ENCODE measurements at regions not wholly inside any gene's neighbourhood (a gene's known extent, or its start where the extent isn't known, plus 50 kb on each side); places are given as distances from the start of the nearest gene placed in this dataset.

GRCh38 chr10:3619241-3619640 is 165.8 kb downstream of the KLF6 start:
- no peak for DNase-seq (ENCODE audit: insufficient read length, low spot score)
- no peak for FAIRE-seq
- TF ChIP-seq CTCF (IDR thresholded peaks at IDR 0.05; ENCODE audit: insufficient read depth, missing control alignments): no peak

DNA sequence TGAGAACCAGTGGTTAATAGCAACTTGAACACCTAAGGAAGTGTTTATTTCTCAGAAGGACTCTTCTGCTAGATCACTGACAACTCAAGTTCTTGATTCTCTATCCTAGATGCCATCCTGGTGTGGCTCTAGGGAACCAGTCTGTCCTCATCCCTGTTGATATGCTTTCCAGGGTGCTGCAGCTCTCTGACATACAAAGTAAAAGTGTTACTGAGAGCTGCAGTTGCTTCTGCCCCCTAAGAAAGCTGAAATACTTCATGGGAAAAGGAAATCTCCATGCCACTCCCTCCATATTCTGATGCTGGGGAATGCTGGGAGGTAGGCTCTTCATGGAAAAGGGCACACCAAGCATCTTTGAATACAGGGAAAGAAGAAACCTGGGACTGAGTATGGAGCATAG is 168.1 kb downstream of the KLF6 start:
- TF ChIP-seq CTCF (IDR thresholded peaks at IDR 0.05; ENCODE audit: insufficient read depth, missing control alignments): no peak
- no peak for DNase-seq (ENCODE audit: insufficient read length, low spot score)
- FAIRE-seq: no peak

DNA sequence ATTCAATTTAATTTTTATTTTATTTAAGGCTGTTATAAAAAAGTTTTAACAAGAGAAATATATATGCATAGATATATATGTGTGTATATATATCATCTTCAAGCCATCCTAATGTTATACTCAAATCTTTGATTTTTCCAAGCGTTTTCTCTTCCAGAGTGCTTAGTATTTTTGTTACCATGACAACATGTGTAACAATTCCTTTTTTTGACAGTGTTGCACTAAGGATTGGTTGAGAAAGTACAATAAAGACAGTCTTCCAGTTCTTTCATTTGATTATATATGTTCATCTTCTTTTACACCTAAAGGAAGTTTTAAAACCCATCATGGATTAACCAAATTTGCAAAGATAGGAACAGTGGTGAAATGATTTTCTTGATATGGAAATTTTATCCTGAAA is 171.7 kb downstream of the KLF6 start:
- TF ChIP-seq CTCF (IDR thresholded peaks at IDR 0.05; ENCODE audit: insufficient read depth, missing control alignments): no peak
- DNase-seq (ENCODE audit: insufficient read length, low spot score) (no peak), FAIRE-seq (no peak)

GRCh38 chr10:3612183-3613001 is 172.6 kb downstream of the KLF6 start:
- no peak for DNase-seq (ENCODE audit: insufficient read length, low spot score)
- TF ChIP-seq CTCF (IDR thresholded peaks at IDR 0.05; ENCODE audit: insufficient read depth, missing control alignments): no peak
- FAIRE-seq: no peak

DNA sequence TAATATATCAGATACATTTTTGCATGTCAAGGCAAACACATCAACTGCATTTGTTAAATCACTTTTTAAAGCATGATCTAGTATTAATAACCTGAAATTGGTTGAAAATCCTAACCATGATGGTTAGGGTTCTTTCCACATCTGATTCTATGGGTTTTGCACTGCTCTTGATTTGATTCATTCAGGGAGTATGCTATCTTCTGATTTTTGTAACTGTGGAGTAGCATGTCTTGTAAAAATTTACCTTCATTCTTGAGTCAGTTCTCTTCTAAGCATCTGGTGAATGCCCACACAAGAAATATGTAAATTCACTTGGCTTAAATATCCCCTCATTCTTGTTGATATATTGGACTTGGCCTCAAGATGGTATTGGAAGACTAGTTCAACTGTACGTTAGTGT is 178.7 kb downstream of the KLF6 start:
- DNase-seq (ENCODE audit: insufficient read length, low spot score): no peak
- no peak for TF ChIP-seq CTCF (IDR thresholded peaks at IDR 0.05; ENCODE audit: insufficient read depth, missing control alignments)
- FAIRE-seq: no peak

DNA sequence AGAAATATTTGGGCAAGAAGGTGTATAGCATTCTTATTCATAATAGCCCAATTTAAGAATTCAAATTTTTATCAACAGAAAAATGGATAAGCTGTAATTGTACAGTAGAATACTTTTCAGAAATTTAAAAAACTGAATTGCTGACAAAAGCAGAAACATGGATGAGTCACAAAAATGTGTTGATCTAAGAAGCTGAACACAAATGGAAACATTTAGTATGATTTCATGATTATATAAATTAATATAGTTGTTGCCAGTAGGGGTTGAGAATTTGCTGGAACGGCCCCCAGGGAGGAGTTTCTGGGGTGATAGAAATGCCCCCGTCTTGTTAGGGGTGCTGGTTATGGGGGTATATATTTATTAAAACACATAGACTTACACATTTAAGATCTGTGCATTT is 179.1 kb downstream of the KLF6 start:
- DNase-seq (ENCODE audit: insufficient read length, low spot score): no peak
- no peak for FAIRE-seq
- TF ChIP-seq CTCF (IDR thresholded peaks at IDR 0.05; ENCODE audit: insufficient read depth, missing control alignments): no peak

DNA sequence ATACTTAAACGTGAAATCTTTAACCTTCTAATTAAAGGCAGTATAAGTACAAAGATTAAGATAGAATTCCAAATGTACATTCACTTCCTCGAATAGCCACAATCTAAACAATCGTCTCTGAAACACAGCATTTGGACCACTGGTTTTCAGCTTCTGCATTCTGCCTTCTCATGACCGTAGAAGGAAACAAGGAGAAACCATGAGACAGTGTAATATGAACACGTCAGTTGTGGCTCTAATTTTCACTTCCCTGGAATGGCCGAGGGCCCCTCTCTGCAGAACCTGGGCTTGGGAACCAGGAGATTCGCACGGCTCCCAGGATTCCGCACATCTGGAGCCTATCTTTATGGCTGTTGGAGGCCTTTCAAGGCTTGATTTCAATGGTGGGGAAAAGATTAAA is 189.3 kb downstream of the KLF6 start:
- DNase-seq (ENCODE audit: insufficient read length, low spot score) (no peak), FAIRE-seq (no peak)
- TF ChIP-seq CTCF (IDR thresholded peaks at IDR 0.05; ENCODE audit: insufficient read depth, missing control alignments): no peak

All from D721Med (cell line).